ENCODE measurements at regions not wholly inside any gene's neighbourhood (a gene's known extent, or its start where the extent isn't known, plus 50 kb on each side); places are given as distances from the start of the nearest gene placed in this dataset.
"Not testable (repeated sequence)": the region's sequence is repeated elsewhere in the genome, so short reads cannot be mapped to it uniquely, and the experiment has no call there.

GRCh38 chr16:21397866-21398265, 119.8 kb upstream of the CRYM start:
- TF ChIP-seq, protein P1, sequence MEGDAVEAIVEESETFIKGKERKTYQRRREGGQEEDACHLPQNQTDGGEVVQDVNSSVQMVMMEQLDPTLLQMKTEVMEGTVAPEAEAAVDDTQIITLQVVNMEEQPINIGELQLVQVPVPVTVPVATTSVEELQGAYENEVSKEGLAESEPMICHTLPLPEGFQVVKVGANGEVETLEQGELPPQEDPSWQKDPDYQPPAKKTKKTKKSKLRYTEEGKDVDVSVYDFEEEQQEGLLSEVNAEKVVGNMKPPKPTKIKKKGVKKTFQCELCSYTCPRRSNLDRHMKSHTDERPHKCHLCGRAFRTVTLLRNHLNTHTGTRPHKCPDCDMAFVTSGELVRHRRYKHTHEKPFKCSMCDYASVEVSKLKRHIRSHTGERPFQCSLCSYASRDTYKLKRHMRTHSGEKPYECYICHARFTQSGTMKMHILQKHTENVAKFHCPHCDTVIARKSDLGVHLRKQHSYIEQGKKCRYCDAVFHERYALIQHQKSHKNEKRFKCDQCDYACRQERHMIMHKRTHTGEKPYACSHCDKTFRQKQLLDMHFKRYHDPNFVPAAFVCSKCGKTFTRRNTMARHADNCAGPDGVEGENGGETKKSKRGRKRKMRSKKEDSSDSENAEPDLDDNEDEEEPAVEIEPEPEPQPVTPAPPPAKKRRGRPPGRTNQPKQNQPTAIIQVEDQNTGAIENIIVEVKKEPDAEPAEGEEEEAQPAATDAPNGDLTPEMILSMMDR (IDR thresholded peaks at IDR 0.05; ENCODE audit: poor library complexity): not testable (repeated sequence)
- TF ChIP-seq EZH2phosphoT487 (IDR thresholded peaks at IDR 0.05; ENCODE audit: low read depth, severe bottlenecking, unreplicated experiment); EZH2 (IDR thresholded peaks at IDR 0.05; ENCODE audit: borderline replicate concordance): not testable (repeated sequence)

All from hepatocyte (in vitro differentiated cells).